SK-N-SH treated with all-trans-retinoic acid at 6 μM for 48 hours (cell line): ENCODE measurements at regions not wholly inside any gene's neighbourhood (a gene's known extent, or its start where the extent isn't known, plus 50 kb on each side); places are given as distances from the start of the nearest gene placed in this dataset.

ENCODE experiments used
- ATAC-seq: fragments of 200-7000 bp; cut with Tn5 transposase; 3 replicates; pipeline ENCODE4 v1.9.1; 2020; ENCODE audit warnings: mild to moderate bottlenecking, moderate library complexity
- GLIS3 ChIP-seq: fragments of 250-450 bp; sonication (Bioruptor Pico); IDR thresholded peaks from 2 replicates; pipeline ENCODE4 v1.5.0; 2020; ENCODE audit warnings: mild to moderate bottlenecking, moderate library complexity
- ISL1 ChIP-seq: fragments of 250-450 bp; sonication (Bioruptor Pico); IDR thresholded peaks from 2 replicates; pipeline ENCODE4 v2.1.2; 2022; ENCODE audit warnings: mild to moderate bottlenecking, moderate library complexity
- OSR1 ChIP-seq: fragments of 250-450 bp; sonication (Bioruptor Pico); IDR thresholded peaks from 2 replicates; pipeline ENCODE4 v1.8.0; 2022; ENCODE audit warnings: moderate library complexity, mild to moderate bottlenecking, inconsistent platforms
- PPARA ChIP-seq: fragments of 250-450 bp; sonication (Bioruptor Pico); IDR thresholded peaks from 2 replicates; pipeline ENCODE4 v1.5.0; 2020; ENCODE audit warnings: mild to moderate bottlenecking, borderline replicate concordance
- RARB ChIP-seq: fragments of 250-450 bp; sonication (Bioruptor Pico); IDR thresholded peaks from 2 replicates; pipeline ENCODE4 v1.8.0; 2021; ENCODE audit warnings: mild to moderate bottlenecking, moderate library complexity
- TCF4 ChIP-seq: fragments of 250-450 bp; sonication (Bioruptor Pico); IDR thresholded peaks from 2 replicates; pipeline ENCODE4 v1.8.0; 2021; ENCODE audit warnings: mild to moderate bottlenecking, moderate library complexity, borderline replicate concordance
- ZC3H10 ChIP-seq: fragments of 250-450 bp; sonication (Bioruptor Pico); IDR thresholded peaks from 2 replicates; pipeline ENCODE4 v1.5.1; 2021; ENCODE audit warnings: mild to moderate bottlenecking, moderate library complexity
- ZFP3 ChIP-seq: fragments of 250-450 bp; sonication (Bioruptor Pico); IDR thresholded peaks from 2 replicates; pipeline ENCODE4 v1.5.0; 2020; ENCODE audit warnings: mild to moderate bottlenecking, moderate library complexity
- ZNF8 ChIP-seq: fragments of 450-650 bp; formaldehyde crosslinking; IDR thresholded peaks from 2 replicates; pipeline ENCODE4 v1.5.0; 2020; ENCODE audit warnings: mild to moderate bottlenecking, moderate library complexity
- TF ChIP-seq, protein P1 (sequence below): fragments of 250-450 bp; sonication (Bioruptor Pico); IDR thresholded peaks from 2 replicates; pipeline ENCODE4 v1.5.0; 2020; ENCODE audit warnings: mild to moderate bottlenecking, moderate library complexity
- TF ChIP-seq, protein P2 (sequence below): fragments of 250-450 bp; sonication (Bioruptor Pico); IDR thresholded peaks from 2 replicates; pipeline ENCODE4 v1.5.1; 2020; ENCODE audit warnings: low read depth, mild to moderate bottlenecking, moderate library complexity
- TF ChIP-seq, protein P3 (sequence below): fragments of 250-450 bp; sonication (Bioruptor Pico); IDR thresholded peaks from 2 replicates; pipeline ENCODE4 v1.8.0; 2021; ENCODE audit warnings: low read depth, mild to moderate bottlenecking, moderate library complexity, borderline replicate concordance
- TF ChIP-seq, protein P4 (sequence below): fragments of 250-450 bp; sonication (Bioruptor Pico); IDR thresholded peaks from 2 replicates; pipeline ENCODE4 v1.8.0; 2020; ENCODE audit warnings: mild to moderate bottlenecking, moderate library complexity, borderline replicate concordance

DNA sequence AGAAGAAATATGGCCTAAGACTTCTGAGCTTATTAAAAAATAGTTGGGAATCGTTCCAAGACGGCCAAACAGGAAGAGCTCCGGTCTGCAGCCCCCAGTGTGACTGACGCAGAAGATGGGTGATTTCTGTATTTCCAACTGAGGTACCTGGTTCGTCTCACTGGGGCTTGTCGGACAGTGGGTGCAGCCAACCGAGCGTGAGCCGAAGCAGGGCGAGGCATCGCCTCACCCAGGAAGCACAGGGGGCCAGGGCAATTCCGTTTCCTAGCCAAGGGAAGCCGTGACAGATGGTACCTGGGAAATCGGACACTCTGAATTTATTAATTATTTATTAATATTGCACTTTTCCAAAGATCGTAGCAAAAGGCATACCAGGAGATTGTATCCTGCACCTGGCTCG, 857.8 kb downstream of the C12orf50 start:
- no peak for ATAC-seq
- TF ChIP-seq ZNF8 (CRISPR knock-in tag) = no peak
- TF ChIP-seq ZFP3 (CRISPR knock-in tag) = no peak
- TF ChIP-seq OSR1 (CRISPR knock-in tag) = no peak
- TF ChIP-seq GLIS3 = no peak
- TF ChIP-seq PPARA (CRISPR knock-in tag) = no peak
- no peak for TF ChIP-seq ISL1 (CRISPR knock-in tag)
- no peak for TF ChIP-seq TCF4 (CRISPR knock-in tag)

DNA sequence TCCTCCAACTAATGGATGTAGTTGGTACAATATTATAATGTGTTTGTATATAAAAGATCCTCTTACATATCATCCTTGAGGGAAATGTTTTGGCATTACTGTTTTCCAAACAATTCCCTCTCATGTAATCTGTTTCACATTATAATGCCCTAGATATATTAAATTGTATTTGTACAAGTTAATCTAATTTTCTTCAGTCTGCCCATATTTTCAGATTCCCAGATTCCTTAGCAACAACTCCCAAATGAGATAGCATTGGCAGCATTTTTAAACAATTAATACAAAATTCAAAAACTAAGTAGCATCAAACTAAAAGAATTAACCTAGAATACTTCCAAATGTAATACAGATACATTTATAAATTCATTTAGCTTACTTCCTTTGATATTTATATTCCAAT, 860.2 kb downstream of the C12orf50 start:
- peak; percentile 25; the same call in 1 of the 2 replicates for TF ChIP-seq ISL1 (CRISPR knock-in tag)
- no peak for TF ChIP-seq RARB
- no peak for ATAC-seq

DNA sequence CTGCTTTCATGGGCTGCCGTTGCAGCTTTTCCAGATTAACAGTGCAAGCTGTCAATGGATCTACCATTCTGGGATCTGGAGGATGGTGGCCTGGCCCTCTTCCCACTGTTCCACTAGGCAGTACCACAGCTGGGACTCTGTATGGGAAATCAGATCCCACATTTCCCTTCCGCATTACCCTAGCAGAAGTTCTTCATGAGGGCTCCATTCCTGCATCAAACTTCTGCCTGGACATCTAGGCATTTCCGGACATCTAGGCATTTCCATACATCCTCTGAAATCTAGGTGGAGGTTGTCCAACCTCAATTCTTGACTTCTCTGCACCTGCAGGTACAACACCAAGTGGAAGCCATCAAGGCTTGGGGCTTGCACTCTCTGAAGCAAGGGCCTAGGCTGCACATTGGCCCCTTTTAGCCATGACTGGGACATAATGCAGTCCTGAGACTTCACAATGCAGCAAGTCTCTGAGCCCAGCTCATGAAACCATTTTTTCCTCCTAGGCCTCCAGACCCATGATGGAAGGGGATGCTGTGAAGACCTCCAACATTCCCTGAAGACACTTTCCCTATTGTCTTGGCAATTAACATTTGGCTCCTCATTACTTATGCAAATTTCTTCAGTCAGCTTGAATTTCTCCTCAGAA, 863.3 kb downstream of the C12orf50 start:
- no peak for ATAC-seq

DNA sequence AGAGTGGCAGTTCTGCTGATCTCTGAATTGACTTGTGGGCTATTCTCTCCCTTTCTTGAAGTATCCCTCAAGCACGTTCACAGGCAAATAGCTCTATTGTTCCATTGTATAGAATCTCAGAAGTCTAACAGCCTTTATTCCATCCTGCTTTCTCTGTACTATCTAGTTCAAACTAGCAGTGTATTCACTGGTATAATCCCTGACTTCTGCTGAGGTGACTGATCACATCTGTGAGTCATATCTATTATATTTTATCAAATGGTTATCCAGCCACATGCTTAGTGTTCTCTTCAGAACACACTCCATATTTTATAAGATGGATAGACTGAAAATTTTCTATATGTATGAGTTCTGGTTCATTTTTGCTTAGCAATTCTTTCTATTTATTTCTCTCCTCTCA, 866.1 kb downstream of the C12orf50 start:
- no peak for ATAC-seq
- TF ChIP-seq, protein P1, sequence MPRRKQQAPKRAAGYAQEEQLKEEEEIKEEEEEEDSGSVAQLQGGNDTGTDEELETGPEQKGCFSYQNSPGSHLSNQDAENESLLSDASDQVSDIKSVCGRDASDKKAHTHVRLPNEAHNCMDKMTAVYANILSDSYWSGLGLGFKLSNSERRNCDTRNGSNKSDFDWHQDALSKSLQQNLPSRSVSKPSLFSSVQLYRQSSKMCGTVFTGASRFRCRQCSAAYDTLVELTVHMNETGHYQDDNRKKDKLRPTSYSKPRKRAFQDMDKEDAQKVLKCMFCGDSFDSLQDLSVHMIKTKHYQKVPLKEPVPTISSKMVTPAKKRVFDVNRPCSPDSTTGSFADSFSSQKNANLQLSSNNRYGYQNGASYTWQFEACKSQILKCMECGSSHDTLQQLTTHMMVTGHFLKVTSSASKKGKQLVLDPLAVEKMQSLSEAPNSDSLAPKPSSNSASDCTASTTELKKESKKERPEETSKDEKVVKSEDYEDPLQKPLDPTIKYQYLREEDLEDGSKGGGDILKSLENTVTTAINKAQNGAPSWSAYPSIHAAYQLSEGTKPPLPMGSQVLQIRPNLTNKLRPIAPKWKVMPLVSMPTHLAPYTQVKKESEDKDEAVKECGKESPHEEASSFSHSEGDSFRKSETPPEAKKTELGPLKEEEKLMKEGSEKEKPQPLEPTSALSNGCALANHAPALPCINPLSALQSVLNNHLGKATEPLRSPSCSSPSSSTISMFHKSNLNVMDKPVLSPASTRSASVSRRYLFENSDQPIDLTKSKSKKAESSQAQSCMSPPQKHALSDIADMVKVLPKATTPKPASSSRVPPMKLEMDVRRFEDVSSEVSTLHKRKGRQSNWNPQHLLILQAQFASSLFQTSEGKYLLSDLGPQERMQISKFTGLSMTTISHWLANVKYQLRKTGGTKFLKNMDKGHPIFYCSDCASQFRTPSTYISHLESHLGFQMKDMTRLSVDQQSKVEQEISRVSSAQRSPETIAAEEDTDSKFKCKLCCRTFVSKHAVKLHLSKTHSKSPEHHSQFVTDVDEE = no peak
- TF ChIP-seq, protein P2, sequence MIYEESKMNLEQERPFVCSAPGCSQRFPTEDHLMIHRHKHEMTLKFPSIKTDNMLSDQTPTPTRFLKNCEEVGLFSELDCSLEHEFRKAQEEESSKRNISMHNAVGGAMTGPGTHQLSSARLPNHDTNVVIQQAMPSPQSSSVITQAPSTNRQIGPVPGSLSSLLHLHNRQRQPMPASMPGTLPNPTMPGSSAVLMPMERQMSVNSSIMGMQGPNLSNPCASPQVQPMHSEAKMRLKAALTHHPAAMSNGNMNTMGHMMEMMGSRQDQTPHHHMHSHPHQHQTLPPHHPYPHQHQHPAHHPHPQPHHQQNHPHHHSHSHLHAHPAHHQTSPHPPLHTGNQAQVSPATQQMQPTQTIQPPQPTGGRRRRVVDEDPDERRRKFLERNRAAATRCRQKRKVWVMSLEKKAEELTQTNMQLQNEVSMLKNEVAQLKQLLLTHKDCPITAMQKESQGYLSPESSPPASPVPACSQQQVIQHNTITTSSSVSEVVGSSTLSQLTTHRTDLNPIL (CRISPR knock-in tag) = no peak
- TF ChIP-seq, protein P3, sequence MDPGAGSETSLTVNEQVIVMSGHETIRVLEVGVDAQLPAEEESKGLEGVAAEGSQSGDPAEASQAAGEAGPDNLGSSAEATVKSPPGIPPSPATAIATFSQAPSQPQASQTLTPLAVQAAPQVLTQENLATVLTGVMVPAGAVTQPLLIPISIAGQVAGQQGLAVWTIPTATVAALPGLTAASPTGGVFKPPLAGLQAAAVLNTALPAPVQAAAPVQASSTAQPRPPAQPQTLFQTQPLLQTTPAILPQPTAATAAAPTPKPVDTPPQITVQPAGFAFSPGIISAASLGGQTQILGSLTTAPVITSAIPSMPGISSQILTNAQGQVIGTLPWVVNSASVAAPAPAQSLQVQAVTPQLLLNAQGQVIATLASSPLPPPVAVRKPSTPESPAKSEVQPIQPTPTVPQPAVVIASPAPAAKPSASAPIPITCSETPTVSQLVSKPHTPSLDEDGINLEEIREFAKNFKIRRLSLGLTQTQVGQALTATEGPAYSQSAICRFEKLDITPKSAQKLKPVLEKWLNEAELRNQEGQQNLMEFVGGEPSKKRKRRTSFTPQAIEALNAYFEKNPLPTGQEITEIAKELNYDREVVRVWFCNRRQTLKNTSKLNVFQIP (CRISPR knock-in tag) = no peak
- TF ChIP-seq RARB (no peak), TCF4 (CRISPR knock-in tag) (no peak), PPARA (CRISPR knock-in tag) (no peak)

More for the DNA sequence above, 863.3 kb downstream of the C12orf50 start:
- TF ChIP-seq, protein P2 (CRISPR knock-in tag) = no peak
- TF ChIP-seq, protein P4, sequence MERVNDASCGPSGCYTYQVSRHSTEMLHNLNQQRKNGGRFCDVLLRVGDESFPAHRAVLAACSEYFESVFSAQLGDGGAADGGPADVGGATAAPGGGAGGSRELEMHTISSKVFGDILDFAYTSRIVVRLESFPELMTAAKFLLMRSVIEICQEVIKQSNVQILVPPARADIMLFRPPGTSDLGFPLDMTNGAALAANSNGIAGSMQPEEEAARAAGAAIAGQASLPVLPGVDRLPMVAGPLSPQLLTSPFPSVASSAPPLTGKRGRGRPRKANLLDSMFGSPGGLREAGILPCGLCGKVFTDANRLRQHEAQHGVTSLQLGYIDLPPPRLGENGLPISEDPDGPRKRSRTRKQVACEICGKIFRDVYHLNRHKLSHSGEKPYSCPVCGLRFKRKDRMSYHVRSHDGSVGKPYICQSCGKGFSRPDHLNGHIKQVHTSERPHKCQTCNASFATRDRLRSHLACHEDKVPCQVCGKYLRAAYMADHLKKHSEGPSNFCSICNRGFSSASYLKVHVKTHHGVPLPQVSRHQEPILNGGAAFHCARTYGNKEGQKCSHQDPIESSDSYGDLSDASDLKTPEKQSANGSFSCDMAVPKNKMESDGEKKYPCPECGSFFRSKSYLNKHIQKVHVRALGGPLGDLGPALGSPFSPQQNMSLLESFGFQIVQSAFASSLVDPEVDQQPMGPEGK = no peak
- no peak for TF ChIP-seq PPARA (CRISPR knock-in tag)
- no peak for TF ChIP-seq ZC3H10 (CRISPR knock-in tag)
- TF ChIP-seq GLIS3 = no peak

DNA sequence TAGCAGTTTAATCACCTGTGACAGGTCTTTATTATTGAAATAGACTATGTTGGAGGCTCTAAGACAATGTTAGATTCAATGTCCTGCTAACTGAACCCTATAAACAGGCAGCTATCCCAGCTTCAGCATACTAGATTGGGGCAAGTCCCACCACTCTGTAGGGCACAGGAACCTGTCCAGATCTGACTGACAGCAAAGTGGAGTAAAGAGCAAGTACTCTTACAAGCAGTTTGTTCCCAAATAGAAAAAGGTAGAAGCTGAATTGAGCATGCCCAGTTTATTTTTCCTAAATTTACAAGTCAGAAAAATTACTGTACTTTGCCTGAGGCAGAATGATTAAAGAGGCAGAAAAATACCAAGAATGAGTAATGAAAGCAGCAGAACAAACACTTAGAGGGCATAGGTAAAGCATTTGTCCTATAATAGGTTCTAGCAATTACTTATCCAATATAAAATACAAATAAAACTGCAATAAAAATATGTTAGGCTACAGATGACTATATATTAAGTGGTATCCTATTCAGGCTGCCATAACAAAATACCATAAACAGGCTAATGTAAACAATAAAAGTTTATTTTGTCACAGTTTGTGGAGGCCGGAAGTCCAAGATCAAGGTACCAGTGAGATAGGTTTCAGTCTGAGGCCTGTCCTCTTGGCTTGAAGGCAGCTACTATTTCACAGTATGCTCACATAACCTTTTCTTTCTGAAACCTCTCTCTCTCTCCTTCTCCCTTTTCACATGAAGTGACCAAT, 868.2 kb downstream of the C12orf50 start:
- no peak for ATAC-seq
- TF ChIP-seq, protein P1 = no peak
- no peak for TF ChIP-seq GLIS3
- TF ChIP-seq ISL1 (CRISPR knock-in tag) = no peak
